Fibroblast of the aortic adventitia (primary cell): ENCODE measurements at regions not wholly inside any gene's neighbourhood (a gene's known extent, or its start where the extent isn't known, plus 50 kb on each side); places are given as distances from the start of the nearest gene placed in this dataset.

ENCODE experiments used
- DNase-seq: peaks from one replicate; pipeline ENCODE4 v3.0.0-alpha.2; 2010; ENCODE audit warnings: low read depth
- H3K4me3 ChIP-seq: 2 replicates; pipeline ENCODE4 v1.5.1; 2011; ENCODE audit warnings: low read depth, mild to moderate bottlenecking, control low read depth, low read length, moderate library complexity
- TF ChIP-seq, protein P1 (sequence below): IDR thresholded peaks from 2 replicates; pipeline ENCODE4 v1.5.1; 2011; ENCODE audit warnings: mild to moderate bottlenecking, low read length, control low read depth, inconsistent platforms; ENCODE audit not compliant: insufficient read depth

DNA sequence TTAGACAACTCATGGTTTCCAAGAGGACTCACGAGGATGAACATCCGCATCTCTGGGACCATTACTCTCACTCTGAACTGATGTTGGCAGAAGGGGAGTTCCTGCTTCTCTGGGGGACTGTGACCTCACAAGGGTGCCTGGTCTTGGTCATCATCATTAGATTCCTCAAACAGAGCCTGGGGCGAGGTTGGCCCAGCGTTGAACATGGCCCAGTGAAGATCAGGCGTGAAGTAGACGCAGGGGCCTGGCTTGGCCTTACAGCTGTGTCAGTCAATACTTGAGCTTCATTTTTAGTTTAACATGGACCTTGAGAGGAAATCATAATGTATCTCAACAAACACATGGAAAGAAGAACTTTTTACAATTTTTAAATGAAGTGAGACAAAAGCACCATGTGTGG is 617.1 kb downstream of the BRD1 start:
- TF ChIP-seq, protein P1, sequence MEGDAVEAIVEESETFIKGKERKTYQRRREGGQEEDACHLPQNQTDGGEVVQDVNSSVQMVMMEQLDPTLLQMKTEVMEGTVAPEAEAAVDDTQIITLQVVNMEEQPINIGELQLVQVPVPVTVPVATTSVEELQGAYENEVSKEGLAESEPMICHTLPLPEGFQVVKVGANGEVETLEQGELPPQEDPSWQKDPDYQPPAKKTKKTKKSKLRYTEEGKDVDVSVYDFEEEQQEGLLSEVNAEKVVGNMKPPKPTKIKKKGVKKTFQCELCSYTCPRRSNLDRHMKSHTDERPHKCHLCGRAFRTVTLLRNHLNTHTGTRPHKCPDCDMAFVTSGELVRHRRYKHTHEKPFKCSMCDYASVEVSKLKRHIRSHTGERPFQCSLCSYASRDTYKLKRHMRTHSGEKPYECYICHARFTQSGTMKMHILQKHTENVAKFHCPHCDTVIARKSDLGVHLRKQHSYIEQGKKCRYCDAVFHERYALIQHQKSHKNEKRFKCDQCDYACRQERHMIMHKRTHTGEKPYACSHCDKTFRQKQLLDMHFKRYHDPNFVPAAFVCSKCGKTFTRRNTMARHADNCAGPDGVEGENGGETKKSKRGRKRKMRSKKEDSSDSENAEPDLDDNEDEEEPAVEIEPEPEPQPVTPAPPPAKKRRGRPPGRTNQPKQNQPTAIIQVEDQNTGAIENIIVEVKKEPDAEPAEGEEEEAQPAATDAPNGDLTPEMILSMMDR, result no peak
- DNase-seq, result no peak
- H3K4me3 ChIP-seq, result no peak overlapping the region

DNA sequence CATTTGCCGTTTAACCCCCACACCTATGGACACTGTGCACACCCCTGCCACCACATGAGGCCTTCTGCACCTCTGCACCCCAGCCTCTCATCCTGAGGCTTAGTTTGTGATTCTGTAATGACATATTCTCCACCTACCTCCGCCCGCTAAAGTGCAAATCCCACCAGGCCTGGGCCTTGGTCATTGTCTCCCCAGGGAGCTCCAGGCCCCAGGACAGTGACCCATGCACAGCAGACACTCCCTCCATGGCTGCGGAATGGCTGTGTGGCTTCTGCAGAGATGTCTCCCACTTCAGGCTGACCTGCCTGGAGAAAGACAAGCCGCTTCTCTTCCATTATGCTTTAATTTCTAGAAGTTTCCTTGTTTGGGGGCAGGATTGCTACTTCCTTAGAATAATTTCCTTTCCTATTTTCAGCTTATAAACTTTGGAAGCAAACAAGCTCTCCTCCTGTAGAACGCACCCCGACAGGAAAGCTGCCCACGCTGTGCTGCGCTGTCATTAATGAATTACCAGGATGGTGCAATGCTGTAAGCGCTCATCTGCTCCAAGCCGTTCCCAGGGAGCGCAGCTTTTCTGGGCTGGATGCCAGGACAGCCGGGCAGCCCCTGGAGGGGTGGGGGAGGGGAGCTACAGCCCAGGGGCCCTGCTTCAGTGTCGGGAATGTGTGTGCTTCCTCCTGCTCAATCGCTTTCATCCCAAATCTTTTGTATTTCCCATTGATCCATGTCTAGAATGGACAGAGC is 618.0 kb downstream of the BRD1 start:
- H3K4me3 ChIP-seq, result no peak overlapping the region
- TF ChIP-seq, protein P1, result no peak
- no peak for DNase-seq

DNA sequence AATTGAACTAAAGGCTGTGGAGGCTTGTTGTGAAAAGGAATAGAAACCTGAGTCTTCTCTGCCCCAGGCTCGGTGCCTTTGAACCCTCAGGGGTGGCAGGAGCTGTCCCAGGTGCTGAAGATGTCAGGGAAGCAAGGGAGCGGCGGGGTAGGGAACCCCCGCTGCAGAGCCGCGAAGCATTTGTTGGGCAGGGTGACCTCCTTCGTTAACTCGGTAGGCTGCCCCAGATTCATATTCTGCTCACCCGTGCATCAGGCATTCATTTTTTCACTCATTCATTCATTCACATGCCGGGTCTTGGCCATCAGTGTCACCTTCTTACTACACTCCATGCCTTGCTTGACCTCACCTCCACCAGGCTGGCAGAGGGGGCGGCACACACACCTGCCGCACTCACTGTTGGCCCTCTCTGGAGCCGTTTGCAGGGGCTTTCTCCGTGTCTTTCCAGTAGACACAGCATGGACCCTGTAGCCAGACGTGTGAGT is 618.9 kb downstream of the BRD1 start:
- DNase-seq, result no peak
- no peak overlapping the region for H3K4me3 ChIP-seq
- TF ChIP-seq, protein P1, result no peak

- TF ChIP-seq, protein P1, result no peak
- DNase-seq, result no peak
- H3K4me3 ChIP-seq, result no peak overlapping the region
Measured at GRCh38 chr22:49208004-49208402, 619.7 kb downstream of the BRD1 start.

DNA sequence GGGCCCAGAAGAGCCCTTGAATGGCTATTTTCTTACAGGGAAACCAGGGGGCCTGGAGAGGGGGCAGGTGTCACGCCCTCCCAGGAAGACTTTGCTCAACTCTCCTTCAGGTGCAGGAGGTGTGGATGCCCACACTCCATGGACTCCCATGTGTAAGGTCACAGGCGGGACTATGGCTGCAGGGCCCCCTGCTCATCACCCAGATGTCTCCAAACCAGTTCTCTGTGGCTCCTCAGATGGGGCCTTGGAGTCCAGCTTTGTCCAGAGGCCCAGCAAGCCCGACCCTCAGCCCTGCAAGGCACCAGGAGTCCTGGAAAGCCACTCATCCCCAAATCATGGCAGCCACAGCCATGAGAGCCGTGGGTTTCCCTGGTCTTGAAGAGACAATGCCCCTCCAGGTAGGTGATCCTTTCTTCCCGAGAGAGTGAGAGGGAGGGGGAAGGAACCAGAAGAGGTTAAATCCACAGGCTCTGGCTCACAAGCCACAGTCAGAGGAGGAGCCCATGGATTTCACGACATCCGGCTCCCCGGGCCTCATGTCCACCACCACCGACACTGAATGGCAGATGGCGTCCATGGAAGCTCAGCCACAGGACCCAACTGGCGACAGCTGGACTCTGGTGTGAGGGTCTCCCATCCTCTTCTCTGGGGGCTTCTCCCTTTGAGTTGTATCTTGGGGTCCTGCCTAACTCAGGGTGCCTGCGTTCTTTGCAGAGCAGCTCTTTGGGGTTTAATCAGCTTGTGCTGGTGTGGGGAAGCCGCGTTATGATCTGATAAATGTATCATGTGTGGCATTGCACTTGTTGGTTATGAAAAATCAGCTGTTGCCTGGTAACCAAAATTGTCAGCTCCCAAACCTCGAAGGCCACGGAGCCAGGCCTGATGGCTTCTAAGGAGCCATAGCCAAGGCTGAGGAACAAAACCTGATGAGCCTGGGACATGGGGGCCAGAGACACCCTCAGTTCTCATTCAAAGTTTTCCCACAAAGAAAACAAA is 620.4 kb downstream of the BRD1 start:
- TF ChIP-seq, protein P1, result no peak
- H3K4me3 ChIP-seq, result no peak overlapping the region
- no peak for DNase-seq

DNA sequence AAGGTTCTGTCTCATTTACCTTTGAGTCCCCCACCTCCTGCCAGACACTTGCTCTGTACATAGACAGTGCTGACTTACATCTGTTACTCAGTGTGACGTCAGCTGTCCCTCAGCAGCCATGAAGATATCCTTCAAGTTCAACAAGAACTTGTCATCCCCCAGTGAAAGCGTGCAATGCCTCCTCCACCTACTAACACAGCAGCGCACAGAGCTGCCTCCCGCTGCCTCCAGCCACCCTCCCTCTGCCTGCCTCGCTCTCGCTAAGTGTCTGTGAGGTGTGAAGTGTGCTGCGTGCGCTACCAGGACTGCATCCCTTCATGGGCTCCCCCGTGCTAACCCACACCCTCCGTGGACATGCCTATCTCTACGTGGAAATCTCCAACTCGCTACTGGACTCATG is 621.4 kb downstream of the BRD1 start:
- no peak for DNase-seq
- TF ChIP-seq, protein P1, result no peak
- no peak overlapping the region for H3K4me3 ChIP-seq
